LNCAP (cell line): ENCODE measurements at regions not wholly inside any gene's neighbourhood (a gene's known extent, or its start where the extent isn't known, plus 50 kb on each side); places are given as distances from the start of the nearest gene placed in this dataset.

Experiments
- TF ChIP-seq, protein P1 (sequence below): fragments of 450-650 bp; IDR thresholded peaks from 2 replicates; pipeline ENCODE4 v1.5.1; 2017; ENCODE audit warnings: mild to moderate bottlenecking

DNA sequence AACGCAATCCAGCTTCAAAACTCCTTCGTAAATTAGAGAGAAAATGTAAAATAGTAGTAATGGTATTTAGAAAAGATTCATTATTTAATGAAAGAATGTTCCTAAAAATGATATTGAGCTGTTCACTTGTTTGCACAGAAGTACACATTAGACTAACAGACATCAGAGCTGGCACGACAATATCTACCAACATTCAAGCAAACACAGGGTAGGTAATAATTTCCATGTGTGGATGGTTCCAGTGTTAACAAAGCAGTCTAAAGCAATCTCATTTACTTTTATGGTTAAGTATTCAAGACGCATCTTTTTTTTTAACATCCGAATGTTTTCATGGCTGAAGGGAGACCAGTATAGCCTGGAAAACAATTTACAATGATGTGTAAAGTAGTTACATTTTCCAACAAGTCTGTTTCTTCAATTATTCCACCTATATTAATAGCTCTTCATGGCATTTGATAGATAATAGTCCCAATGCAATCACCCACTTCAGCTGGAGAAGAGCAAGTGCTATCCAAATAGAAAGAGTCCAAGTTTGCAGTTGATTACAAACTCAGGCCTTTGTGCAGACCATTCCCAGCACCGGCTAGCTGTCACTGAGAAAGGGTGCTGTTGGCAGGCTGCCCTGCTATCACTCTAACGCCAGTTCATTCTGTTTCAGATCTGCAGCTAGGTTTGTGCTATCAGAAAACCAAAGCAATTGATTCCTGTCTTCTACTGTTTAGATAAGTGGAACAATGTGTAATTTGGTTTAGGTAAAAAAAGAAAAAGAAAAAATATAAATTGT, 458.8 kb downstream of the DTWD2 start:
- TF ChIP-seq, protein P1, sequence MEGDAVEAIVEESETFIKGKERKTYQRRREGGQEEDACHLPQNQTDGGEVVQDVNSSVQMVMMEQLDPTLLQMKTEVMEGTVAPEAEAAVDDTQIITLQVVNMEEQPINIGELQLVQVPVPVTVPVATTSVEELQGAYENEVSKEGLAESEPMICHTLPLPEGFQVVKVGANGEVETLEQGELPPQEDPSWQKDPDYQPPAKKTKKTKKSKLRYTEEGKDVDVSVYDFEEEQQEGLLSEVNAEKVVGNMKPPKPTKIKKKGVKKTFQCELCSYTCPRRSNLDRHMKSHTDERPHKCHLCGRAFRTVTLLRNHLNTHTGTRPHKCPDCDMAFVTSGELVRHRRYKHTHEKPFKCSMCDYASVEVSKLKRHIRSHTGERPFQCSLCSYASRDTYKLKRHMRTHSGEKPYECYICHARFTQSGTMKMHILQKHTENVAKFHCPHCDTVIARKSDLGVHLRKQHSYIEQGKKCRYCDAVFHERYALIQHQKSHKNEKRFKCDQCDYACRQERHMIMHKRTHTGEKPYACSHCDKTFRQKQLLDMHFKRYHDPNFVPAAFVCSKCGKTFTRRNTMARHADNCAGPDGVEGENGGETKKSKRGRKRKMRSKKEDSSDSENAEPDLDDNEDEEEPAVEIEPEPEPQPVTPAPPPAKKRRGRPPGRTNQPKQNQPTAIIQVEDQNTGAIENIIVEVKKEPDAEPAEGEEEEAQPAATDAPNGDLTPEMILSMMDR: no peak

DNA sequence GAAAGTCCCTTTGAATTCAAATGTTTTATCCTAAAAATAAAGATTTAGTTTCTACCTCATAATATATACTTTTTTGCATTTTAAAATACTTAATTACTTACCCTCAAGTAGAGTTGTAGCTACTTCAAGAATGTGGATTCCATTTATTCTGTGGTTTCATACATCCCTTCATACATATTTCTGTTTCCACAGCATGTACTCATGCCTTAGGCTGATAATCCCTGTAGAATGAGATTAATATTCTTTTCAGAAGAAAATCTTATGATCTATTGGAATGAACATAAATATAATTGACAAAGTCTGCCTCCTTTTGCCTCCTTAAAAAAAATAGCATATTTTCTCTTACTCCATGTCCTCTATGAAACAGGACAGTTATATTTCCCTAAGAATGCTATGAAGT, 465.7 kb downstream of the DTWD2 start:
- TF ChIP-seq, protein P1: no peak

DNA sequence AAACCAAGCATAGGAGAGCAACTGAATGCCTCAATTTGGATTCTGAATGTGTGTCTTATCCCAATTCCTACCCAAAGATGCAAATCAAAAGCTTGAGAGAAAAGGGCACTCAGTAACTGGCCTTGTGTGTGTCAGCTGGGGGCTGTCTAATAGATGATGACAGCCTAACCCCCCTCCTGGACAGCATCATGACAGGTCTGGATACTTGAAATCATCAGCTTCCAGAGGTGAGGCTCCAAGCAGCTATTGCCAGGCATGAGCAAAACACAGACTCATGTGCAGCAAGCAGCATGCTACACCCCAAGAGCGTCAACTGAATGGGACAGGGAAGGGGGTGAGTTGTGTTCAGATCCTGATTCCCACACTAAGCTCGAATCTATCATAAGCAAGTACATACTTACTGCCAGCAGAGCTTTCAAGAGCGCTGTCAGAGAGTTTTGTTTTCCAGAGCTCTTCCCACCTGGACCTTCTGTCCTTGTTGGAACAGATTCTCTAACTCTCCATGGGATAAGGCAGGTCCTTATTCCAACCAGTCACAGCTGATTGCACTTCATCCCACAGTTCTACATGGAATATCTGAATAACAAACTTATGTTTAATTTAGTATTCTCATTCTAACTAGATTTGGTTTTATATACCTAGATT, 467.5 kb downstream of the DTWD2 start:
- TF ChIP-seq, protein P1: no peak

DNA sequence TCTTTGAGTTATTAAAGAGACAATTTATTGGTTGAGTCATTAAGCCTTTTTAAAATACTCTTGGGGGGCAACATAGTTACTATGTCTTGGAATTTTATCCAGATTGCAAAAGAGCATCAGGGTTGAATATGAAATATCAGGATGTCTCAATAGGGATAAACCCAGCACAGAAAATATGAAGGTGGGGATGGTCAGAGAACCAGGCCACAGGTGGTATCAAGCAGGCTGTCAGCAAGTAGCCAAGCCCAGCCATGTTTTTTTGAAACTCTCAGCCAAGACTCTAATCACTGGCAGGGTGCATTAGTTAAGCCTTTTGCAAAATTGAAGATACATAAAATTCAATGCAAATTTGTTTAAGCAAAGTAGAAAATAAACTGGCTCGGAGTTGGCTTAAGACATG, 468.9 kb downstream of the DTWD2 start:
- TF ChIP-seq, protein P1: no peak

DNA sequence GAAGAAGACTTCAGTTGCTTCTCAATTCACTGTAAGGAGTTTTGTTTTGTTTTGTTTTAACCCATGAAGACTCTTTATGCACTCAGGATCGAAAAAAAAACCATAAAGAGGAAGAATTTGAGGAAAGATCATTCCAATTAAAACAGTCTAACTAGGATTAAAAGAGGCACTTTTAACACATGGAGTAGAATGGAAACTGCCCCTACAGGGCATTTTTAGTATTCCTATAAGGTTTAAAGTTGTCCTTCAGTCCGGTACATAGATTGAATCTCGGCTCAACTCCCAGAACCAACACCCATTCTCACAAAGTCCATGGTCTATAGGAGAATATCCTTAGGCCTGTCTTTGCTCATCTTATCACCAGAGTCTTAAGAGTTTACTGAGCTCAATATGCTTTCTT, 469.6 kb downstream of the DTWD2 start:
- TF ChIP-seq, protein P1: no peak

DNA sequence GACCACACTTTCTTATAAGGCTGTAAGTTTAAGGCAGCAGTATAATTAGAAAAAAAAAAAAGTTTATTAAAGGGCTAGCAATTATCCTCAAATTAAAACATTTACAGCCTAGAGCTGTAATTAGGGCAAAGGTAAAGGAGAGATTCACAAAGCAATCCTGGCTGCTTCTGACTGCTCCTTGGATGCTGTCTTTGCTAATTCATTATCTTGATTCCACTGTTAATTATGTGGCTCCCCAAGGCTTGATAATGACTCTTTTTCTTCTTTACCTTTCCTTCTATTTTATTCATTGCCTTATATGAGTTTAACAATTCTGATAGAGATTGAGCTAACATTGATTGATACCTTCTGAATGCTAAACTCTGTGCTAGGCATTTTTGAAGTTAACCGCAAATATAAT, 476.5 kb downstream of the DTWD2 start:
- TF ChIP-seq, protein P1: no peak

DNA sequence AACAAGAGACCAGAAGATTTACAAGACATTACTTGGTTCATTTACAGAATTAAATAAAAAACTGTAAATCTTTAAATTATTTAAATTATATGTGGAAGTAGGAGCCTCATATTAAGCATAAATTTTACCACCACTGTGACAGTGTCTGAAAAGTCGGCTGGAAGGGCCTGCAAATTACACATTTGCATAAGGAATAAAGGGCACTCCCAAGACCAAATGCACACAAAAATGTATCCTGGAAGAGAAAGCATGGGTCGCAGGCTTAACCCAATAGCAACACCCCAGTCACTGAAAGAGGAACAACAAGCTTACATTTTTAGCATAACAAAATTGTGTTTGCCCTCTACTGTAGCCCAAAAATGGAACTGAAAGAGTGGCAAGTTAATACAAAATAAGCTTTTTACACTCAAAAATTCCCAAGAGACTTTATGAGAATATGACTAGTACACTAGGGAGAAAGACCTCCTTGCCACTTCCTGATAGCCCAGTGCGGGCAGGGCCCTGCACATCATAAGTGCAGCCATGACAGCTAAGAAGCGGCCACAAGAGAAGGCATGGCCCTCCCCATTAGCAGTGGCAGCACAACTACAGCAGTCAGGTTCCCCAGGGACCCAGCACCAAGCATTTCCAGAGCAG, 482.0 kb downstream of the DTWD2 start:
- TF ChIP-seq, protein P1: no peak
